Heart left ventricle (tissue), 16 donors: ENCODE measurements at regions not wholly inside any gene's neighbourhood (a gene's known extent, or its start where the extent isn't known, plus 50 kb on each side); places are given as distances from the start of the nearest gene placed in this dataset.

ENCODE experiments used
- ATAC-seq, 4 donors: fragments of 200-7000 bp; cut with Tn5 transposase; one replicate each; pipeline ENCODE4 v1.9.1; 2020 to 2022; ENCODE audit warnings: moderate library complexity in 4 of 4, mild to moderate bottlenecking in 3 of 4, moderate number of reproducible peaks in 1 of 4
- DNase-seq, 5 donors: peaks; one replicate each; pipeline ENCODE4 v3.0.0-alpha.2; 2020
- H3K27ac ChIP-seq, 12 donors: fragments of 200-600 bp; sonication (generic) in 4 of 12; one replicate each; pipeline versions ENCODE4 v1.5.0 to v1.8.0; 2016 to 2022; ENCODE audit warnings: mild to moderate bottlenecking in 2 of 12
- H3K27me3 ChIP-seq, 9 donors: fragments of 200-600 bp; sonication (generic) in 2 of 9; one replicate each; pipeline versions ENCODE4 v1.5.1 to v1.8.0; 2016 to 2022; ENCODE audit warnings: mild to moderate bottlenecking in 3 of 9
- H3K36me3 ChIP-seq, 9 donors: fragments of 200-600 bp; sonication (generic) in 2 of 9; one replicate each; pipeline versions ENCODE4 v1.5.0 to v1.8.0; 2018 to 2022; ENCODE audit warnings: mild to moderate bottlenecking in 2 of 9
- H3K4me1 ChIP-seq, 12 donors: fragments of 200-600 bp; sonication (generic) in 4 of 12; one replicate each; pipeline versions ENCODE4 v1.5.0 to v1.8.0; 2016 to 2022; ENCODE audit warnings: mild to moderate bottlenecking in 3 of 12
- H3K4me3 ChIP-seq, 12 donors: fragments of 200-600 bp; sonication (generic) in 4 of 12; one replicate each; pipeline versions ENCODE4 v1.5.0 to v1.8.0; 2017 to 2022; ENCODE audit warnings: mild to moderate bottlenecking in 9 of 12, moderate library complexity in 4 of 12
- H3K9me3 ChIP-seq, 12 donors: fragments of 200-600 bp; sonication (generic) in 4 of 12; one replicate each; pipeline versions ENCODE4 v1.5.0 to v1.8.0; 2016 to 2022; ENCODE audit warnings: mild to moderate bottlenecking in 1 of 12
- POLR2A ChIP-seq, 2 donors: fragments of 450-650 bp; IDR thresholded peaks; one replicate each; pipeline ENCODE4 v1.6.1; 2017; ENCODE audit warnings: antibody characterized with exemption in 2 of 2, mild to moderate bottlenecking in 2 of 2, moderate library complexity in 2 of 2
- WGBS, 4 donors: extraction: QIAGEN DNeasy Blood & Tissue Kit in 2 of 4; methylation state at CpG; one replicate each; pipeline versions ENCODE4 v1.1.5 to v1.1.7; 2013 to 2018; 5-methylcytosine and 5-hydroxymethylcytosine counted together
- intact Hi-C, 10 donors: fragments of 100-400 bp; cut with DNase I; formaldehyde crosslinking; loops; one replicate each; pipeline versions ENCODE4 v1.11.1 to v1.14.2; 2022
- TF ChIP-seq, protein P1 (sequence below), 12 donors: fragments of 200-600 bp; sonication (generic) in 4 of 12; IDR thresholded peaks; one replicate each; pipeline versions ENCODE4 v1.5.0 to v1.8.0; 2018 to 2022; ENCODE audit warnings: antibody characterized with exemption in 12 of 12, mild to moderate bottlenecking in 5 of 12
- donor health status: ischemic (EF 13 %, LVEDD 7.1; RV severe dilation, severe dysfunction).
- donor health status: healthy with polysubstance abuse.
- donor health status: DM: no; HTN: yes; CAD: no.
- donor health status: DM: no; HTN: no; CAD: no.
- donor health status: ischemic (EF 25% LVEDD 6.9; RV normal size, moderate dysfunction).
- donor health status: ischemic (EF 25% LVEDD 5.7; RV mildly dilated, moderate dysfunction).
- donor health status: healthy.
- donor health status: DM: yes; HTN: yes; CAD: no.
- donor health status: ischemic (EF 35%, LVEDD 5.7; RV mildly dilated, moderate dysfunction).
- donor health status: nonischemic (EF 11% LVEDD 7.7; RV severe dilation, severe dysfunction).
- donor health status: DM: yes; HTN: yes; CAD: no.
- donor health status: PGD.
- donor health status: ischemic (EF 29% LVEDD 5.4; RV normal size, mild dysfunction).
- donor health status: nonischemic (EF 23%, LVEDD 6.1; RV moderate dilation, normal function).

- Histone ChIP-seq H3K27ac (no peak overlapping the region), H3K9me3 (no peaks in the 10 kb centered on the region), H3K4me1 (no peaks in the 10 kb centered on the region), H3K36me3 (no peaks in the 10 kb centered on the region), H3K4me3 (no peak overlapping the region), H3K27me3 (no peaks in the 10 kb centered on the region)
- TF ChIP-seq, protein P1, sequence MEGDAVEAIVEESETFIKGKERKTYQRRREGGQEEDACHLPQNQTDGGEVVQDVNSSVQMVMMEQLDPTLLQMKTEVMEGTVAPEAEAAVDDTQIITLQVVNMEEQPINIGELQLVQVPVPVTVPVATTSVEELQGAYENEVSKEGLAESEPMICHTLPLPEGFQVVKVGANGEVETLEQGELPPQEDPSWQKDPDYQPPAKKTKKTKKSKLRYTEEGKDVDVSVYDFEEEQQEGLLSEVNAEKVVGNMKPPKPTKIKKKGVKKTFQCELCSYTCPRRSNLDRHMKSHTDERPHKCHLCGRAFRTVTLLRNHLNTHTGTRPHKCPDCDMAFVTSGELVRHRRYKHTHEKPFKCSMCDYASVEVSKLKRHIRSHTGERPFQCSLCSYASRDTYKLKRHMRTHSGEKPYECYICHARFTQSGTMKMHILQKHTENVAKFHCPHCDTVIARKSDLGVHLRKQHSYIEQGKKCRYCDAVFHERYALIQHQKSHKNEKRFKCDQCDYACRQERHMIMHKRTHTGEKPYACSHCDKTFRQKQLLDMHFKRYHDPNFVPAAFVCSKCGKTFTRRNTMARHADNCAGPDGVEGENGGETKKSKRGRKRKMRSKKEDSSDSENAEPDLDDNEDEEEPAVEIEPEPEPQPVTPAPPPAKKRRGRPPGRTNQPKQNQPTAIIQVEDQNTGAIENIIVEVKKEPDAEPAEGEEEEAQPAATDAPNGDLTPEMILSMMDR (IDR thresholded peaks at IDR 0.05), result no peak
- intact Hi-C loops, result loop anchor here in 2 of 10 donors (5.0 to 10.0 kb wide), 2 partner anchors 39 to 59 kb away; no protein-coding TSS in a partner anchor
- ATAC-seq (no peak), DNase-seq (no peak)
- WGBS, 4 donors, result 75 to 90% (median 81%) methylated on average over 3 of the region's 3 CpGs
Observed at GRCh38 chr3:152516216-152516615, 247.5 kb downstream of the MBNL1 start.

DNA sequence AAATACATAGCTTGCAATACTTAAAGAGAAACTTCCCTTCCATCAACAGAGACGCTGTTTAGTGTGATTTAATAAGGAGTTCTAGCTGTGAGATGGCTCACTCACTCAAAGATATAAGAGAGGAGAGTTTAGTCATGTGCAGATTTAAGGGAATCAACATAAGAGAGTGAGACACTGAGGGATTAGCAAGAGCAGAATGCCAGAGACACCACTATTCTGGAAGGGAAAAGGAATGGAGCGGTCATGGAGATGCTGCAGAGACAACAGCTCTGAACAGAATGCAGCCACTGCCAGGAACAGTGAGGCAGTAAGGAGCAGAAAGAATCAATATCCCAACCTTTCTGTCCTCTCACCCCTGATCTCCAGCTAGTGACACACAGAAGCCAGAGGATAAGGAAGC lies 248.8 kb downstream of the MBNL1 start:
- no peak overlapping the region for H3K27ac ChIP-seq
- no peaks in the 10 kb centered on the region for H3K9me3 ChIP-seq
- no peaks in the 10 kb centered on the region for H3K27me3 ChIP-seq
- no peak for ATAC-seq
- H3K4me1 ChIP-seq, result no peaks in the 10 kb centered on the region
- no peak for DNase-seq
- H3K36me3 ChIP-seq, result no peaks in the 10 kb centered on the region
- no peak overlapping the region for H3K4me3 ChIP-seq
- TF ChIP-seq, protein P1 (IDR thresholded peaks at IDR 0.05), result no peak
- no peak for TF ChIP-seq POLR2A (IDR thresholded peaks at IDR 0.05)
- 57 to 89% (median 78%) methylated on average over 2 of the region's 2 CpGs for WGBS, 4 donors
- intact Hi-C loops, result loop anchor here in 2 of 10 donors (5.0 to 10.0 kb wide), 2 partner anchors 40 to 57 kb away; no protein-coding TSS in a partner anchor

DNA sequence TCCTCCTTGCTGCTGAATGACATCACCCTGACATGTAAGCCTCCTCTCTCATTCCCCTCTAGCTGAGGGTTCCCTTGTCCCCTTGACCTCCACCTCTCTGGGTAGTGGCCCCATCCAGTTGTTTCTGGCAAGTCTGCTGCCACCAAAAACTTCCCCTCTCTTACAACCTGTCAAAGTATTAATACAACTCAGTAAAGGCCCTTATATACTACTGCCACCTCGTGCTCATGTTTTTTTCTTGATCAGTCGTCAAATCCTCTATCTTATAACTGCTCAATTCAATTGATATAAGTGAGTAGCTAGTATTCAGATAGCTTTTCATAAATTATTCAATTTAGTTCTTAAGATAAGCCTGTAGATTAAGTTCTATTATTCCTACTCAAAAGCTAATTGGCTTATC lies 249.6 kb downstream of the MBNL1 start:
- TF ChIP-seq, protein P1 (IDR thresholded peaks at IDR 0.05), result no peak
- TF ChIP-seq POLR2A (IDR thresholded peaks at IDR 0.05), result no peak
- 96 to 100% (median 98%) methylated on average over 2 of the region's 2 CpGs for WGBS, 4 donors
- Histone ChIP-seq H3K4me3 (no peak overlapping the region), H3K27me3 (no peaks in the 10 kb centered on the region), H3K9me3 (no peaks in the 10 kb centered on the region), H3K4me1 (no peaks in the 10 kb centered on the region), H3K36me3 (no peaks in the 10 kb centered on the region), H3K27ac (no peak overlapping the region)
- DNase-seq (no peak), ATAC-seq (no peak)
- intact Hi-C loops, result loop anchor here in 2 of 10 donors (5.0 to 10.0 kb wide), 2 partner anchors 41 to 56 kb away; no protein-coding TSS in a partner anchor

GRCh38 chr3:152519376-152519775 lies 250.6 kb downstream of the MBNL1 start:
- no peak overlapping the region for H3K4me3 ChIP-seq
- H3K36me3 ChIP-seq, result no peaks in the 10 kb centered on the region
- ATAC-seq (no peak), DNase-seq (no peak)
- TF ChIP-seq POLR2A (IDR thresholded peaks at IDR 0.05), result no peak
- TF ChIP-seq, protein P1 (IDR thresholded peaks at IDR 0.05), result no peak
- no peak overlapping the region for H3K27ac ChIP-seq
- H3K27me3 ChIP-seq, result no peaks in the 10 kb centered on the region
- intact Hi-C loops, result loop anchor here in 2 of 10 donors (5.0 to 10.0 kb wide), 2 partner anchors 42 to 55 kb away; no protein-coding TSS in a partner anchor
- H3K4me1 ChIP-seq, result no peaks in the 10 kb centered on the region
- H3K9me3 ChIP-seq, result no peaks in the 10 kb centered on the region
